H9 (cell line): ENCODE measurements at regions not wholly inside any gene's neighbourhood (a gene's known extent, or its start where the extent isn't known, plus 50 kb on each side); places are given as distances from the start of the nearest gene placed in this dataset.

ENCODE experiments used
- DNase-seq: peaks from one replicate; pipeline ENCODE4 v3.0.0-alpha.2; 2017
- H2AFZ ChIP-seq: one replicate; pipeline ENCODE4 v1.6.1; 2013; ENCODE audit warnings: mild to moderate bottlenecking, low read length, control low read depth, moderate library complexity
- H2AK5ac ChIP-seq: 2 replicates; pipeline ENCODE4 v1.6.1; 2013; ENCODE audit warnings: low read length, control low read depth, mixed read lengths; ENCODE audit not compliant: insufficient read length
- H2BK120ac ChIP-seq: one replicate; pipeline ENCODE4 v1.6.1; 2013; ENCODE audit warnings: low read depth, mild to moderate bottlenecking, low read length, control low read depth, inconsistent platforms; ENCODE audit not compliant: poor library complexity, severe bottlenecking
- H2BK12ac ChIP-seq: 2 replicates; pipeline ENCODE4 v1.6.1; 2013; ENCODE audit warnings: low read length, control low read depth, mixed read lengths, low read depth; ENCODE audit not compliant: insufficient read length
- H2BK15ac ChIP-seq: 2 replicates; pipeline ENCODE4 v1.6.1; 2013; ENCODE audit warnings: low read depth, low read length, control low read depth
- H2BK20ac ChIP-seq: one replicate; pipeline ENCODE4 v1.6.1; 2013; ENCODE audit warnings: low read depth, mild to moderate bottlenecking, low read length, control low read depth, inconsistent platforms; ENCODE audit not compliant: poor library complexity, severe bottlenecking
- H2BK5ac ChIP-seq: 2 replicates; pipeline ENCODE4 v1.6.1; 2013; ENCODE audit warnings: low read length, control low read depth, mixed read lengths; ENCODE audit not compliant: insufficient read length
- H3K14ac ChIP-seq: 2 replicates; pipeline ENCODE4 v1.6.1; 2013; ENCODE audit warnings: low read length, control low read depth; ENCODE audit not compliant: insufficient read depth
- H3K18ac ChIP-seq: 2 replicates; pipeline ENCODE4 v1.6.1; 2013; ENCODE audit warnings: low read depth, mild to moderate bottlenecking, mixed read lengths, low read length, control low read depth; ENCODE audit not compliant: insufficient read length
- H3K23ac ChIP-seq: 2 replicates; pipeline ENCODE4 v1.6.1; 2013; ENCODE audit warnings: low read length, control low read depth, mixed read lengths, low read depth; ENCODE audit not compliant: insufficient read length
- H3K23me2 ChIP-seq: 2 replicates; pipeline ENCODE4 v1.6.1; 2013; ENCODE audit warnings: low read depth, mild to moderate bottlenecking, mixed read lengths, low read length, control low read depth; ENCODE audit not compliant: insufficient read length, poor library complexity, severe bottlenecking
- H3K27ac ChIP-seq: 2 replicates; pipeline ENCODE4 v1.5.1; 2013; ENCODE audit warnings: low read length, control low read depth, mixed read lengths, low read depth; ENCODE audit not compliant: insufficient read length
- H3K27me3 ChIP-seq: 2 replicates; pipeline ENCODE4 v1.6.1; 2013; ENCODE audit warnings: low read length, control low read depth, inconsistent platforms; ENCODE audit not compliant: insufficient read depth
- H3K4ac ChIP-seq: 2 replicates; pipeline ENCODE4 v1.6.1; 2013; ENCODE audit warnings: low read depth, mild to moderate bottlenecking, control low read depth, inconsistent platforms, low read length, moderate library complexity
- H3K4me1 ChIP-seq: 2 replicates; pipeline ENCODE4 v1.6.1; 2013; ENCODE audit warnings: low read length, control low read depth, inconsistent platforms; ENCODE audit not compliant: insufficient read depth
- H3K4me2 ChIP-seq: 2 replicates; pipeline ENCODE4 v1.6.1; 2013; ENCODE audit warnings: low read length, control low read depth, mixed read lengths; ENCODE audit not compliant: insufficient read length, insufficient read depth
- H3K56ac ChIP-seq: 2 replicates; pipeline ENCODE4 v1.6.1; 2013; ENCODE audit warnings: low read depth, mild to moderate bottlenecking, mixed read lengths, low read length, control low read depth; ENCODE audit not compliant: insufficient read length
- H3K79me1 ChIP-seq: 2 replicates; pipeline ENCODE4 v1.6.1; 2013; ENCODE audit warnings: low read depth, mild to moderate bottlenecking, moderate library complexity, low read length, control low read depth, inconsistent platforms; ENCODE audit not compliant: insufficient read depth, poor library complexity, severe bottlenecking
- H3K79me2 ChIP-seq: 2 replicates; pipeline ENCODE4 v1.6.1; 2013; ENCODE audit warnings: low read length, control low read depth, inconsistent platforms; ENCODE audit not compliant: insufficient read depth
- H3K9ac ChIP-seq: 2 replicates; pipeline ENCODE4 v1.6.1; 2013; ENCODE audit warnings: low read length, control low read depth, mixed read lengths; ENCODE audit not compliant: insufficient read length; ENCODE audit errors: extremely low read depth
- H3K9me3 ChIP-seq: one replicate; pipeline ENCODE4 v1.6.1; 2013; ENCODE audit warnings: low read depth, low read length, inconsistent platforms; ENCODE audit not compliant: control insufficient read depth
- H3T11ph ChIP-seq: one replicate; pipeline ENCODE4 v1.6.1; 2013; ENCODE audit warnings: mild to moderate bottlenecking, low read length, control low read depth, inconsistent platforms
- H4K20me1 ChIP-seq: one replicate; pipeline ENCODE4 v1.6.1; 2013; ENCODE audit not compliant: control insufficient read depth, insufficient read length, insufficient read depth
- H4K5ac ChIP-seq: 2 replicates; pipeline ENCODE4 v1.6.1; 2013; ENCODE audit warnings: low read depth, mild to moderate bottlenecking, mixed read lengths, low read length, control low read depth; ENCODE audit not compliant: insufficient read length
- H4K8ac ChIP-seq: replicated peaks from 2 replicates; pipeline ENCODE4 v1.6.1; 2013; ENCODE audit warnings: low read length, control low read depth, mixed read lengths, low read depth; ENCODE audit not compliant: insufficient read length
- H4K91ac ChIP-seq: 2 replicates; pipeline ENCODE4 v1.6.1; 2013; ENCODE audit warnings: low read depth, mild to moderate bottlenecking, moderate library complexity, mixed read lengths, low read length, control low read depth; ENCODE audit not compliant: insufficient read length
- H3K27ac Mint-ChIP-seq, 3 experiments: 2 replicates in 2 of 3; 3 replicates in 1 of 3; pipeline ENCODE4 v1.8.0; 2020 to 2021; ENCODE audit warnings: mixed read lengths in 3 of 3, mild to moderate bottlenecking in 1 of 3, moderate library complexity in 1 of 3
- H3K27me3 Mint-ChIP-seq: 2 replicates; pipeline ENCODE4 v1.8.0; 2021; ENCODE audit warnings: low read depth, mild to moderate bottlenecking, moderate library complexity, mixed read lengths
- H3K36me3 Mint-ChIP-seq, 3 experiments: 2 replicates in 2 of 3; 3 replicates in 1 of 3; pipeline ENCODE4 v1.8.0; 2020 to 2021; ENCODE audit warnings: low read depth in 3 of 3, mixed read lengths in 3 of 3; ENCODE audit not compliant: insufficient read depth in 1 of 3
- H3K4me1 Mint-ChIP-seq, 2 experiments: 2 replicates each; pipeline ENCODE4 v1.8.0; 2020; ENCODE audit warnings: mixed read lengths in 2 of 2
- H3K4me3 Mint-ChIP-seq, 2 experiments: 2 replicates in 1 of 2; 3 replicates in 1 of 2; pipeline ENCODE4 v1.8.0; 2020 to 2021; ENCODE audit warnings: mild to moderate bottlenecking in 2 of 2, mixed read lengths in 2 of 2, moderate library complexity in 1 of 2
- H3K9me3 Mint-ChIP-seq, 2 experiments: 2 replicates in 1 of 2; 3 replicates in 1 of 2; pipeline ENCODE4 v1.8.0; 2020; ENCODE audit warnings: mild to moderate bottlenecking in 2 of 2, mixed read lengths in 2 of 2, moderate library complexity in 1 of 2
- CTCF ChIP-seq: fragments of 200-600 bp; sonication (generic); conservative IDR thresholded peaks from 3 replicates; pipeline ENCODE4 v1.8.0; 2021; ENCODE audit warnings: antibody characterized with exemption, mild to moderate bottlenecking
- WGBS: extraction: QIAGEN DNeasy Blood & Tissue Kit; methylation state at CpG from one replicate; pipeline ENCODE4 v1.1.7; 2013; ENCODE audit warnings: missing lambda C conversion rate, low lambda C conversion rate, mixed read lengths; ENCODE audit not compliant: insufficient read length; ENCODE audit errors: extremely low coverage; 5-methylcytosine and 5-hydroxymethylcytosine counted together

DNA sequence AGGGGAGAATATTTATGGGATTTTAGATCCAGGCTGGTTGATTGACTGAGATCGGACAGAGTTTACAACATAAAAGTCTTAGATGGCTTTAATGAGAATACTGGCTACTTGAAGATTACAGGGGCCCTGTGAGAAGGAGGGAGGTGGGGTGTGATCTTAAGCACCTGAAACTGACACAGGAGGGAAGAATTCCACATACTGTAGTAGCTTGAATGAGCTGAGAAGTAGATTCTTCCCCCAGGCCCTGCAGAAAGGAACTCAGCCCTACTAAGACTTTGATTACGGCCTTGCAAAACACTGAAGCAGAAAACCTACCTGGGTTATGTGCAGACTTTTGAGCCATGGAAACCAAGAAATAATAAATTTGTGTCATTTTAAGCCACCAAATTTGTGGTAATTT, 1062.9 kb upstream of the GYPC start:
- H2AFZ ChIP-seq: no peak overlapping the region
- peaks cover 0 to 7% of the 10 kb centered on the region in 2 experiments; a peak in 2 of 5 replicates for H3K9me3 Mint-ChIP-seq
- H3K27me3 Mint-ChIP-seq: no peaks in the 10 kb centered on the region
- no peaks in the 10 kb centered on the region for H3K27me3 ChIP-seq
- H3K79me2 ChIP-seq: no peaks in the 10 kb centered on the region
- no peak overlapping the region for H4K5ac ChIP-seq
- no peak overlapping the region for H3T11ph ChIP-seq
- no peak for TF ChIP-seq CTCF
- no peak overlapping the region for H3K4ac ChIP-seq
- H3K23me2 ChIP-seq: no peaks in the 10 kb centered on the region
- no peak overlapping the region for H2BK12ac ChIP-seq
- no CpG with 5 or more reads among the region's 2 CpGs for WGBS
- H2BK15ac ChIP-seq: no peak overlapping the region
- H3K23ac ChIP-seq: no peak overlapping the region
- no peak overlapping the region for H3K56ac ChIP-seq
- H3K79me1 ChIP-seq: no peaks in the 10 kb centered on the region
- no peak overlapping the region for H4K8ac ChIP-seq
- H3K27ac Mint-ChIP-seq: no peak overlapping the region
- DNase-seq: no peak
- no peak overlapping the region for H3K18ac ChIP-seq
- no peak overlapping the region for H3K4me2 ChIP-seq
- H3K9ac ChIP-seq: no peak overlapping the region
- no peak overlapping the region for H3K14ac ChIP-seq
- H2BK5ac ChIP-seq: no peak overlapping the region
- no peak overlapping the region for H2BK20ac ChIP-seq
- no peak overlapping the region for H4K91ac ChIP-seq
- H2AK5ac ChIP-seq: no peak overlapping the region
- H2BK120ac ChIP-seq: no peak overlapping the region
- no peak overlapping the region for H3K4me3 Mint-ChIP-seq
- no peaks in the 10 kb centered on the region for H3K4me1 ChIP-seq
- H3K9me3 ChIP-seq: no peaks in the 10 kb centered on the region
- peaks cover 3 to 10% of the 10 kb centered on the region in 2 experiments; a peak in 3 of 4 replicates for H3K4me1 Mint-ChIP-seq
- no peaks in the 10 kb centered on the region for H4K20me1 ChIP-seq
- peaks cover 0 to 7% (median 3%) of the 10 kb centered on the region in 3 experiments; a peak in 3 of 7 replicates for H3K36me3 Mint-ChIP-seq
- H3K27ac ChIP-seq: no peak overlapping the region
